A673 (cell line): ENCODE measurements at regions not wholly inside any gene's neighbourhood (a gene's known extent, or its start where the extent isn't known, plus 50 kb on each side); places are given as distances from the start of the nearest gene placed in this dataset.

Experiments
- BruUV-seq: library from RNA; stranded (reverse); fragments of 400-500 nt; replicated peaks from 2 replicates; lab custom pipeline; 2021; lab: Mats Ljungman, UMichigan
- CTCF ChIA-PET: fragments of 300-600 bp; sonication (Branson Sonifier 250); formaldehyde crosslinking; loops from one replicate; lab custom pipeline; 2022; ENCODE audit warnings: antibody characterized with exemption; lab: Charles Lee
- POLR2A ChIA-PET: fragments of 300-600 bp; sonication (Branson Sonifier 250); formaldehyde crosslinking; loops from one replicate; lab custom pipeline; 2022; ENCODE audit warnings: antibody characterized with exemption; ENCODE audit not compliant: low non-redundant PET; lab: Charles Lee
- DNase-seq: peaks from one replicate; pipeline ENCODE4 v3.0.0-alpha.2; 2015; ENCODE audit warnings: low spot score
- H3K27ac ChIP-seq: fragments of 200-600 bp; sonication (generic); 2 replicates; pipeline ENCODE4 v1.5.1; 2016; ENCODE audit warnings: mixed run types, low read depth, mild to moderate bottlenecking, mixed read lengths, antibody characterized with exemption, low read length; ENCODE audit not compliant: poor library complexity, severe bottlenecking
- H3K27me3 ChIP-seq: fragments of 200-600 bp; sonication (generic); replicated peaks from 2 replicates; pipeline ENCODE4 v1.6.1; 2017; ENCODE audit warnings: mixed run types, low read depth, mild to moderate bottlenecking, mixed read lengths, antibody characterized with exemption, low read length; ENCODE audit not compliant: insufficient read depth, poor library complexity
- H3K36me3 ChIP-seq: fragments of 200-600 bp; sonication (generic); 2 replicates; pipeline ENCODE4 v1.6.1; 2016; ENCODE audit warnings: mixed run types, mild to moderate bottlenecking, mixed read lengths, antibody characterized with exemption, low read length; ENCODE audit not compliant: insufficient read depth, poor library complexity, severe bottlenecking
- H3K4me1 ChIP-seq: fragments of 200-600 bp; sonication (generic); 2 replicates; pipeline ENCODE4 v1.6.1; 2017; ENCODE audit warnings: mixed run types, mild to moderate bottlenecking, mixed read lengths, antibody characterized with exemption, low read length; ENCODE audit not compliant: insufficient read depth, poor library complexity, severe bottlenecking
- H3K4me3 ChIP-seq: fragments of 200-600 bp; sonication (generic); 2 replicates; pipeline ENCODE4 v1.5.1; 2016; ENCODE audit warnings: low read depth, mixed run types, mild to moderate bottlenecking, mixed read lengths, low read length; ENCODE audit not compliant: poor library complexity, severe bottlenecking
- H3K9me3 ChIP-seq: fragments of 200-600 bp; sonication (generic); 2 replicates; pipeline ENCODE4 v1.6.1; 2016; ENCODE audit warnings: mixed run types, low read depth, mild to moderate bottlenecking, mixed read lengths, antibody characterized with exemption, low read length; ENCODE audit not compliant: poor library complexity, severe bottlenecking
- CTCF ChIP-seq: fragments of 300-800, 200-600 bp; sonication (generic); conservative IDR thresholded peaks from 2 replicates; pipeline ENCODE4 v1.5.1; 2017; ENCODE audit warnings: low read depth, mild to moderate bottlenecking, antibody characterized with exemption, low read length, moderate library complexity, mixed read lengths
- EZH2 ChIP-seq: fragments of 200-600 bp; sonication (generic); IDR thresholded peaks from 2 replicates; pipeline ENCODE4 v1.6.1; 2017; ENCODE audit warnings: borderline replicate concordance, low read depth, mild to moderate bottlenecking, mixed read lengths, antibody characterized with exemption, low read length; ENCODE audit not compliant: poor library complexity, severe bottlenecking
- intact Hi-C: fragments of 100-400 bp; cut with micrococcal nuclease; formaldehyde crosslinking; loops from one replicate; pipeline ENCODE4 v1.10.0; 2022; ENCODE audit not compliant: unreplicated experiment

GRCh38 chr17:79545251-79546005 is 65.4 kb downstream of the RBFOX3 start:
- Histone ChIP-seq H3K4me1 (no peaks in the 10 kb centered on the region), H3K9me3 (no peaks in the 10 kb centered on the region), H3K27ac (no peak overlapping the region), H3K4me3 (no peak overlapping the region), H3K27me3 (peaks cover 58% of the 10 kb centered on the region), H3K36me3 (no peaks in the 10 kb centered on the region)
- ChIA-PET POLR2A (no interaction called here), CTCF (no interaction called here)
- intact Hi-C loops = no loop called here
- TF ChIP-seq EZH2 (no peak), CTCF (no peak)
- no peak for DNase-seq
- no TSS peak for BruUV-seq

- no peak for TF ChIP-seq CTCF
- POLR2A ChIA-PET = no interaction called here
- BruUV-seq = no TSS peak
These were observed 66.5 kb downstream of the RBFOX3 start for GRCh38 chr17:79544142-79544914.

GRCh38 chr17:79543531-79543930 is 67.3 kb downstream of the RBFOX3 start:
- no peak for DNase-seq
- no TSS peak for BruUV-seq
- peaks cover 59% of the 10 kb centered on the region for H3K27me3 ChIP-seq
- TF ChIP-seq CTCF = no peak
- no peak for TF ChIP-seq EZH2
- intact Hi-C loops = no loop called here
- H3K36me3 ChIP-seq = no peaks in the 10 kb centered on the region
- H3K4me1 ChIP-seq = no peaks in the 10 kb centered on the region
- ChIA-PET POLR2A (no interaction called here), CTCF (no interaction called here)
- H3K4me3 ChIP-seq = no peak overlapping the region
- no peaks in the 10 kb centered on the region for H3K9me3 ChIP-seq
- H3K27ac ChIP-seq = no peak overlapping the region

More at GRCh38 chr17:79544142-79544914, 66.5 kb downstream of the RBFOX3 start:
- H3K27me3 ChIP-seq = peaks cover 61% of the 10 kb centered on the region
- H3K36me3 ChIP-seq = no peaks in the 10 kb centered on the region
- H3K4me3 ChIP-seq = no peak overlapping the region
- no peaks in the 10 kb centered on the region for H3K9me3 ChIP-seq
- H3K27ac ChIP-seq = no peak overlapping the region
- intact Hi-C loops = no loop called here
- no peaks in the 10 kb centered on the region for H3K4me1 ChIP-seq
- CTCF ChIA-PET = no interaction called here
- no peak for DNase-seq
